ENCODE measurements at regions not wholly inside any gene's neighbourhood (a gene's known extent, or its start where the extent isn't known, plus 50 kb on each side); places are given as distances from the start of the nearest gene placed in this dataset.

GRCh38 chr13:82917984-82918383 lies 964.3 kb downstream of the SLITRK1 start:
- H3K4me1 ChIP-seq (replicated peaks) = no peaks in the 10 kb centered on the region
- H3K27me3 ChIP-seq (replicated peaks) = no peaks in the 10 kb centered on the region; the same call in 1 of the 2 replicates
- DNase-seq (ENCODE audit: low read depth in 1 of 2, low spot score in 2 of 2) = no peak
- no peak overlapping the region for H3K27ac ChIP-seq
- H3K9me3 ChIP-seq (replicated peaks) = 0 out of 2 replicates have a peak, but pooled peaks cover 4% of the 10 kb centered on the region
- no peaks in the 10 kb centered on the region for H3K36me3 ChIP-seq
- no peak overlapping the region for H3K4me3 ChIP-seq

GRCh38 chr13:82912564-82912963 lies 969.7 kb downstream of the SLITRK1 start:
- Histone ChIP-seq H3K4me1 (replicated peaks) (no peaks in the 10 kb centered on the region), H3K4me3 (no peak overlapping the region), H3K36me3 (no peaks in the 10 kb centered on the region), H3K27ac (no peak overlapping the region), H3K27me3 (replicated peaks) (no peaks in the 10 kb centered on the region; the same call in 1 of the 2 replicates), H3K9me3 (replicated peaks) (no peaks in the 10 kb centered on the region)
- DNase-seq (ENCODE audit: low read depth in 1 of 2, low spot score in 2 of 2) = no peak

- H3K9me3 ChIP-seq (replicated peaks) = no peaks in the 10 kb centered on the region
- no peaks in the 10 kb centered on the region for H3K4me1 ChIP-seq (replicated peaks)
- no peak for DNase-seq (ENCODE audit: low read depth in 1 of 2, low spot score in 2 of 2)
- no peak overlapping the region for H3K4me3 ChIP-seq
- H3K27ac ChIP-seq = no peak overlapping the region
- H3K36me3 ChIP-seq = no peaks in the 10 kb centered on the region
- no peaks in the 10 kb centered on the region for H3K27me3 ChIP-seq (replicated peaks)
Measured at GRCh38 chr13:82905071-82905470, 977.2 kb downstream of the SLITRK1 start.

GRCh38 chr13:82900453-82900852 lies 981.8 kb downstream of the SLITRK1 start:
- H3K36me3 ChIP-seq = no peaks in the 10 kb centered on the region
- H3K4me3 ChIP-seq = no peak overlapping the region
- DNase-seq (ENCODE audit: low read depth in 1 of 2, low spot score in 2 of 2) = no peak
- H3K9me3 ChIP-seq (replicated peaks) = 0 out of 2 replicates have a peak, but pooled peaks cover 2% of the 10 kb centered on the region
- no peaks in the 10 kb centered on the region for H3K27me3 ChIP-seq (replicated peaks)
- H3K27ac ChIP-seq = no peak overlapping the region
- H3K4me1 ChIP-seq (replicated peaks) = no peaks in the 10 kb centered on the region

GRCh38 chr13:82898586-82898985 lies 983.7 kb downstream of the SLITRK1 start:
- Histone ChIP-seq H3K4me3 (no peak overlapping the region), H3K4me1 (replicated peaks) (no peaks in the 10 kb centered on the region), H3K36me3 (no peaks in the 10 kb centered on the region), H3K27ac (no peak overlapping the region), H3K9me3 (replicated peaks) (0 out of 2 replicates have a peak, but pooled peaks cover 2% of the 10 kb centered on the region), H3K27me3 (replicated peaks) (no peaks in the 10 kb centered on the region)
- no peak for DNase-seq (ENCODE audit: low read depth in 1 of 2, low spot score in 2 of 2)

GRCh38 chr13:82879921-82880320 lies 1002.4 kb downstream of the SLITRK1 start:
- Histone ChIP-seq H3K4me3 (no peak overlapping the region), H3K27me3 (replicated peaks) (no peaks in the 10 kb centered on the region), H3K4me1 (replicated peaks) (no peaks in the 10 kb centered on the region), H3K27ac (no peak overlapping the region), H3K9me3 (replicated peaks) (no peaks in the 10 kb centered on the region), H3K36me3 (no peaks in the 10 kb centered on the region)
- no peak for DNase-seq (ENCODE audit: low read depth in 1 of 2, low spot score in 2 of 2)

GRCh38 chr13:82878536-82878935 lies 1003.7 kb downstream of the SLITRK1 start:
- H3K36me3 ChIP-seq = no peaks in the 10 kb centered on the region
- no peak for DNase-seq (ENCODE audit: low read depth in 1 of 2, low spot score in 2 of 2)
- H3K4me1 ChIP-seq (replicated peaks) = no peaks in the 10 kb centered on the region
- no peaks in the 10 kb centered on the region for H3K9me3 ChIP-seq (replicated peaks)
- no peak overlapping the region for H3K4me3 ChIP-seq
- no peak overlapping the region for H3K27ac ChIP-seq
- no peaks in the 10 kb centered on the region for H3K27me3 ChIP-seq (replicated peaks)

GRCh38 chr13:82867284-82867683 lies 1015.0 kb downstream of the SLITRK1 start:
- Histone ChIP-seq H3K27me3 (replicated peaks) (no peaks in the 10 kb centered on the region), H3K4me1 (replicated peaks) (no peaks in the 10 kb centered on the region), H3K4me3 (no peak overlapping the region), H3K9me3 (replicated peaks) (no peaks in the 10 kb centered on the region), H3K36me3 (no peaks in the 10 kb centered on the region), H3K27ac (no peak overlapping the region)
- no peak for DNase-seq (ENCODE audit: low read depth in 1 of 2, low spot score in 2 of 2)

- Histone ChIP-seq H3K27ac (no peak overlapping the region), H3K4me3 (no peak overlapping the region), H3K9me3 (replicated peaks) (no peaks in the 10 kb centered on the region), H3K36me3 (no peaks in the 10 kb centered on the region), H3K4me1 (replicated peaks) (no peaks in the 10 kb centered on the region), H3K27me3 (replicated peaks) (no peaks in the 10 kb centered on the region)
- no peak for DNase-seq (ENCODE audit: low read depth in 1 of 2, low spot score in 2 of 2)
Measured at GRCh38 chr13:82850644-82851043, 1031.6 kb downstream of the SLITRK1 start.

GRCh38 chr13:82848766-82849165 lies 1033.5 kb downstream of the SLITRK1 start:
- Histone ChIP-seq H3K27ac (no peak overlapping the region), H3K27me3 (replicated peaks) (no peaks in the 10 kb centered on the region), H3K4me3 (no peak overlapping the region), H3K4me1 (replicated peaks) (no peaks in the 10 kb centered on the region), H3K9me3 (replicated peaks) (no peaks in the 10 kb centered on the region), H3K36me3 (no peaks in the 10 kb centered on the region)
- DNase-seq (ENCODE audit: low read depth in 1 of 2, low spot score in 2 of 2) = no peak

GRCh38 chr13:82847595-82847994 lies 1034.7 kb downstream of the SLITRK1 start:
- H3K4me3 ChIP-seq = no peak overlapping the region
- no peak overlapping the region for H3K27ac ChIP-seq
- DNase-seq (ENCODE audit: low read depth in 1 of 2, low spot score in 2 of 2) = no peak
- H3K9me3 ChIP-seq (replicated peaks) = no peaks in the 10 kb centered on the region; the same call in 1 of the 2 replicates
- no peaks in the 10 kb centered on the region for H3K4me1 ChIP-seq (replicated peaks)
- no peaks in the 10 kb centered on the region for H3K27me3 ChIP-seq (replicated peaks)
- no peaks in the 10 kb centered on the region for H3K36me3 ChIP-seq

- Histone ChIP-seq H3K36me3 (no peaks in the 10 kb centered on the region), H3K27me3 (replicated peaks) (no peaks in the 10 kb centered on the region), H3K4me1 (replicated peaks) (no peaks in the 10 kb centered on the region), H3K4me3 (no peak overlapping the region), H3K9me3 (replicated peaks) (no peaks in the 10 kb centered on the region), H3K27ac (no peak overlapping the region)
- no peak for DNase-seq (ENCODE audit: low read depth in 1 of 2, low spot score in 2 of 2)
Measured at GRCh38 chr13:82833923-82834322, 1048.4 kb downstream of the SLITRK1 start.

- Histone ChIP-seq H3K27me3 (replicated peaks) (no peaks in the 10 kb centered on the region), H3K27ac (no peak overlapping the region), H3K36me3 (no peaks in the 10 kb centered on the region), H3K4me3 (no peak overlapping the region), H3K4me1 (replicated peaks) (no peaks in the 10 kb centered on the region), H3K9me3 (replicated peaks) (no peaks in the 10 kb centered on the region)
- DNase-seq (ENCODE audit: low read depth in 1 of 2, low spot score in 2 of 2) = no peak
Measured at GRCh38 chr13:82829040-82829439, 1053.2 kb downstream of the SLITRK1 start.

GRCh38 chr13:82827724-82828123 lies 1054.5 kb downstream of the SLITRK1 start:
- no peaks in the 10 kb centered on the region for H3K4me1 ChIP-seq (replicated peaks)
- H3K4me3 ChIP-seq = no peak overlapping the region
- DNase-seq (ENCODE audit: low read depth in 1 of 2, low spot score in 2 of 2) = no peak
- H3K27ac ChIP-seq = no peak overlapping the region
- no peaks in the 10 kb centered on the region for H3K27me3 ChIP-seq (replicated peaks)
- no peaks in the 10 kb centered on the region for H3K9me3 ChIP-seq (replicated peaks)
- no peaks in the 10 kb centered on the region for H3K36me3 ChIP-seq

GRCh38 chr13:82822935-82823334 lies 1059.3 kb downstream of the SLITRK1 start:
- no peak for DNase-seq (ENCODE audit: low read depth in 1 of 2, low spot score in 2 of 2)
- Histone ChIP-seq H3K27me3 (replicated peaks) (no peaks in the 10 kb centered on the region), H3K36me3 (no peaks in the 10 kb centered on the region), H3K27ac (no peak overlapping the region), H3K4me3 (no peak overlapping the region), H3K4me1 (replicated peaks) (no peaks in the 10 kb centered on the region), H3K9me3 (replicated peaks) (no peaks in the 10 kb centered on the region)
